PFSK-1 (cell line): ENCODE measurements at regions not wholly inside any gene's neighbourhood (a gene's known extent, or its start where the extent isn't known, plus 50 kb on each side); places are given as distances from the start of the nearest gene placed in this dataset.

ENCODE experiments used
- FOXP2 ChIP-seq: optimal IDR thresholded peaks from 2 replicates; pipeline ENCODE3; 2011; ENCODE audit warnings: borderline replicate concordance, control low read depth, inconsistent platforms; ENCODE audit not compliant: insufficient read depth; ENCODE audit errors: extremely low read length, extremely low read depth
- POLR2AphosphoS5 ChIP-seq: IDR thresholded peaks from 2 replicates; pipeline ENCODE4 v1.6.1; 2012; ENCODE audit warnings: low read depth, mild to moderate bottlenecking, control low read depth, low read length, moderate library complexity
- SIN3A ChIP-seq: IDR thresholded peaks from 2 replicates; pipeline ENCODE4 v1.6.1; 2012; ENCODE audit warnings: mild to moderate bottlenecking, low read length, moderate library complexity, borderline replicate concordance; ENCODE audit not compliant: insufficient read depth
- TAF1 ChIP-seq: IDR thresholded peaks from 2 replicates; pipeline ENCODE4 v1.6.1; 2012; ENCODE audit warnings: low read length, control low read depth, borderline replicate concordance; ENCODE audit not compliant: insufficient read depth
- TF ChIP-seq, protein P1 (sequence below), 2 experiments: IDR thresholded peaks; 2 replicates each; pipeline versions ENCODE4 v1.6.1 to v1.8.0; 2011 to 2012; ENCODE audit warnings: low read depth in 2 of 2, low read length in 2 of 2, control low read depth in 1 of 2, inconsistent platforms in 1 of 2, mild to moderate bottlenecking in 1 of 2, moderate library complexity in 1 of 2; ENCODE audit not compliant: insufficient read depth in 1 of 2

GRCh38 chr12:58615047-58615446 lies 305.3 kb downstream of the LRIG3 start:
- TF ChIP-seq SIN3A (no peak), TAF1 (no peak), POLR2AphosphoS5 (no peak), FOXP2 (no peak)
- TF ChIP-seq, protein P1, sequence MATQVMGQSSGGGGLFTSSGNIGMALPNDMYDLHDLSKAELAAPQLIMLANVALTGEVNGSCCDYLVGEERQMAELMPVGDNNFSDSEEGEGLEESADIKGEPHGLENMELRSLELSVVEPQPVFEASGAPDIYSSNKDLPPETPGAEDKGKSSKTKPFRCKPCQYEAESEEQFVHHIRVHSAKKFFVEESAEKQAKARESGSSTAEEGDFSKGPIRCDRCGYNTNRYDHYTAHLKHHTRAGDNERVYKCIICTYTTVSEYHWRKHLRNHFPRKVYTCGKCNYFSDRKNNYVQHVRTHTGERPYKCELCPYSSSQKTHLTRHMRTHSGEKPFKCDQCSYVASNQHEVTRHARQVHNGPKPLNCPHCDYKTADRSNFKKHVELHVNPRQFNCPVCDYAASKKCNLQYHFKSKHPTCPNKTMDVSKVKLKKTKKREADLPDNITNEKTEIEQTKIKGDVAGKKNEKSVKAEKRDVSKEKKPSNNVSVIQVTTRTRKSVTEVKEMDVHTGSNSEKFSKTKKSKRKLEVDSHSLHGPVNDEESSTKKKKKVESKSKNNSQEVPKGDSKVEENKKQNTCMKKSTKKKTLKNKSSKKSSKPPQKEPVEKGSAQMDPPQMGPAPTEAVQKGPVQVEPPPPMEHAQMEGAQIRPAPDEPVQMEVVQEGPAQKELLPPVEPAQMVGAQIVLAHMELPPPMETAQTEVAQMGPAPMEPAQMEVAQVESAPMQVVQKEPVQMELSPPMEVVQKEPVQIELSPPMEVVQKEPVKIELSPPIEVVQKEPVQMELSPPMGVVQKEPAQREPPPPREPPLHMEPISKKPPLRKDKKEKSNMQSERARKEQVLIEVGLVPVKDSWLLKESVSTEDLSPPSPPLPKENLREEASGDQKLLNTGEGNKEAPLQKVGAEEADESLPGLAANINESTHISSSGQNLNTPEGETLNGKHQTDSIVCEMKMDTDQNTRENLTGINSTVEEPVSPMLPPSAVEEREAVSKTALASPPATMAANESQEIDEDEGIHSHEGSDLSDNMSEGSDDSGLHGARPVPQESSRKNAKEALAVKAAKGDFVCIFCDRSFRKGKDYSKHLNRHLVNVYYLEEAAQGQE (IDR thresholded peaks at IDR 0.05; ENCODE audit: insufficient read depth in 1 of 2, low read depth in 2 of 2, low read length in 2 of 2), result no peak

DNA sequence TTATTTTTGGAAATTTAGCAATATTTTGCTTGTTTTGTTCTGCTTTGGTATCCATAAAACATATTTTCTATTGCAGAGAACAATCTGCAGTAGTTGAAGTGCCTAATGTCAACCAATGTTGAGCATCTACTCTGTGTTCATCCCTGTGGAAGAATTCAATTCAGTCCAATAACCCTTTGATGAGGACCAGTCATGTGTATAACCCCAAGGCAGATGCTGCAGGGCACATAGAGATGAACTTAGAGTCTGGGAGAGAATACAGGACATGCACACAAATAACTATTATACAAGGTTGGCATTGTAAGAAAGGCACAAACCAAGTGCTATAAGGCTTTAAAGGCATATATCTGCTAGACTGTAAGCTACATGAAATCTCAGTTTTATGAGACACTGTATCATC lies 304.7 kb downstream of the LRIG3 start:
- TF ChIP-seq, protein P1 (IDR thresholded peaks at IDR 0.05; ENCODE audit: insufficient read depth in 1 of 2, low read depth in 2 of 2, low read length in 2 of 2), result no peak
- TF ChIP-seq POLR2AphosphoS5 (no peak), SIN3A (no peak)

DNA sequence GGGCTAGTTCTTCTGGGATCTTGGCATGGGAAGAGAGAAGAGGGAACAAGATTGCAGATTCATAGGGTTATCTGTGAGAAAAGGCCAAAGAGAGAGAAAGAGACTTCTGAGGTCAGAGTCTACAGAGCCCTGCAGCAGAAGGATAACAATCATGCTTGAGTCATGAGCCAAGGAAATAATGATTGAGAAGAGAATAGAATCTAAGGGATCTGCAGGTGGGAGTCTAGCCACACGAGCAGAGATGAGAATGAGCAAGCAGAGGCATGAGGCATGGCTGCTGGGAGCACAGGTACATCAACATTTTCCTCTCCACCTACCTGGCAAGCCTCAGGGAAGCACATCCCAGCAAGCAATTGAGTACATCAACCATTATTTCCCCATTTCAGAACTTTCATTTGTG lies 303.7 kb downstream of the LRIG3 start:
- TF ChIP-seq, protein P1 (IDR thresholded peaks at IDR 0.05; ENCODE audit: insufficient read depth in 1 of 2, low read depth in 2 of 2, low read length in 2 of 2), result no peak
- TF ChIP-seq FOXP2, result no peak
- TF ChIP-seq POLR2AphosphoS5, result no peak
- TF ChIP-seq SIN3A, result no peak
- no peak for TF ChIP-seq TAF1

- no peak for TF ChIP-seq POLR2AphosphoS5
- TF ChIP-seq TAF1, result no peak
- TF ChIP-seq, protein P1 (IDR thresholded peaks at IDR 0.05; ENCODE audit: insufficient read depth in 1 of 2, low read depth in 2 of 2, low read length in 2 of 2), result no peak
- TF ChIP-seq FOXP2, result no peak
- no peak for TF ChIP-seq SIN3A
Observed at GRCh38 chr12:58621126-58621525, 299.2 kb downstream of the LRIG3 start.

DNA sequence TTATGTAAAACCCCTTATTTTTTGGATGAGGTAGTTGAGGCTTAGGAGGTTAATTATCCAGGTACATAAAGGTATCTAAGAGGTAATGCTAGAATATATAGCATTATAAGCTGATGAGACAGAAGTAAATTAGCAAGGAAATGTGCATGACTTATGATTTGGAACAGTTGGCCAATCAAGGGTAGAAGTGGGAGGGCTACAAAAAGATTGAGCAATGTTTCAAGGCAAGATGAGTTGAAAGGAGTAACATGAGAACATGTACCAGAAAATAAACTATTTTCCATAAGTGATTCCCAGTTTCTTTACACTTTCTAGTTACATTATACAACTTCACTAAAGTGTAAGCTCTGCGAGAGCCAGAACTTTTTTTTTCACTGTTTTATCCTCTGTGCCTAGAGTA lies 290.9 kb downstream of the LRIG3 start:
- TF ChIP-seq, protein P1 (IDR thresholded peaks at IDR 0.05; ENCODE audit: insufficient read depth in 1 of 2, low read depth in 2 of 2, low read length in 2 of 2), result no peak
- TF ChIP-seq SIN3A (no peak), FOXP2 (no peak), POLR2AphosphoS5 (no peak), TAF1 (no peak)
